ENCODE measurements at regions not wholly inside any gene's neighbourhood (a gene's known extent, or its start where the extent isn't known, plus 50 kb on each side); places are given as distances from the start of the nearest gene placed in this dataset.

DNA sequence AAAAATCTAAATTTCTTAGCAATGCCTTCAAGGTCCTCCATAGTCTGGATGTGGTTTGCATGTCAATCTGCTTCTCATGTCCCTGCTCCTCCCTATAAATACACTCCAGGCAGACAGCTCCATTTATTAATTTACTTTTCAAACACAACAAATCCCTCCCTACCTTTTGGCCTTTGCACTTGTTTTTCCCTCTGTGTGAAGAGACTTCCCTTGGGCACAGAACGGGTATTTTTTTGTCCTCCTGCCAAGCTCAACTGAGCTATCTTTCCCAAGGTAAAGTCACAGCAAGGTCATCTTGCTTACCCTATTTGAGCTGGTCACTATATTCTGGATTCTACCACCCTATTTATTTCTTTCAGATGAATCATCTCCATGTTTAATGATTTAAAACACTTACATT is 159.6 kb upstream of the ANKH start:
- Histone ChIP-seq H3K9me3 (ENCODE audit: low read depth, low read length, poor library complexity, severe bottlenecking) (no peaks in the 10 kb centered on the region), H3K27ac (ENCODE audit: low read depth, low read length, poor library complexity, severe bottlenecking) (no peak overlapping the region), H3K36me3 (ENCODE audit: insufficient read depth, low read length, poor library complexity, severe bottlenecking) (no peaks in the 10 kb centered on the region), H3K4me3 (ENCODE audit: low read depth, low read length, poor library complexity, severe bottlenecking) (no peak overlapping the region), H3K4me1 (ENCODE audit: insufficient read depth, low read length, poor library complexity, severe bottlenecking) (no peaks in the 10 kb centered on the region), H3K27me3 (replicated peaks; ENCODE audit: insufficient read depth, low read depth, low read length, poor library complexity) (no peaks in the 10 kb centered on the region)
- TF ChIP-seq, protein P1, sequence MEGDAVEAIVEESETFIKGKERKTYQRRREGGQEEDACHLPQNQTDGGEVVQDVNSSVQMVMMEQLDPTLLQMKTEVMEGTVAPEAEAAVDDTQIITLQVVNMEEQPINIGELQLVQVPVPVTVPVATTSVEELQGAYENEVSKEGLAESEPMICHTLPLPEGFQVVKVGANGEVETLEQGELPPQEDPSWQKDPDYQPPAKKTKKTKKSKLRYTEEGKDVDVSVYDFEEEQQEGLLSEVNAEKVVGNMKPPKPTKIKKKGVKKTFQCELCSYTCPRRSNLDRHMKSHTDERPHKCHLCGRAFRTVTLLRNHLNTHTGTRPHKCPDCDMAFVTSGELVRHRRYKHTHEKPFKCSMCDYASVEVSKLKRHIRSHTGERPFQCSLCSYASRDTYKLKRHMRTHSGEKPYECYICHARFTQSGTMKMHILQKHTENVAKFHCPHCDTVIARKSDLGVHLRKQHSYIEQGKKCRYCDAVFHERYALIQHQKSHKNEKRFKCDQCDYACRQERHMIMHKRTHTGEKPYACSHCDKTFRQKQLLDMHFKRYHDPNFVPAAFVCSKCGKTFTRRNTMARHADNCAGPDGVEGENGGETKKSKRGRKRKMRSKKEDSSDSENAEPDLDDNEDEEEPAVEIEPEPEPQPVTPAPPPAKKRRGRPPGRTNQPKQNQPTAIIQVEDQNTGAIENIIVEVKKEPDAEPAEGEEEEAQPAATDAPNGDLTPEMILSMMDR (conservative IDR thresholded peaks at IDR 0.05; ENCODE audit: low read depth, low read length): no peak
- no peak for TF ChIP-seq EZH2 (IDR thresholded peaks at IDR 0.05; ENCODE audit: borderline replicate concordance, low read depth, low read length, poor library complexity, severe bottlenecking)
- CTCF ChIA-PET: no interaction called here
- intact Hi-C loops (cut with micrococcal nuclease; ENCODE audit: unreplicated experiment): no loop called here
- POLR2A ChIA-PET (ENCODE audit: low non-redundant PET): no interaction called here
- no peak for DNase-seq (ENCODE audit: low spot score)
- no TSS peak for BruUV-seq (replicated peaks)

DNA sequence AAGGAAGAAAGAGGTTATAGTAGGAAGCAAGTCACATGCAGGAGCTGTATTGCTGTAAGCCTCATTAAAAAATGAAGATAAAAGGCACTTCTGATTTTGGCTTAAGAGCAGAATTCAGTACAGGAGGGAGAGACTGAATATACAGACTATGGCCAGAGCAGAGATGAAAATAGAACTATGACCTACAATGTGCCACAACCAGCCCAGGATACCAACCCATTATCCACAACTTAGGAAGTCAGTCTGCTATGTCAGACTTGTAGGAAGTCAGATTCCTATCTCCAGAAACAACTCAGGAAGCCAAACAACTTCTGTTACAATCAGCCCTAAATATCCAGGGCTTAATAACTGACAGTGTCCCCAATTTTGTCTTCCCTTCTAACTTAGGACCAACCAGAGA is 156.2 kb upstream of the ANKH start:
- H3K4me1 ChIP-seq (ENCODE audit: insufficient read depth, low read length, poor library complexity, severe bottlenecking): no peaks in the 10 kb centered on the region
- H3K9me3 ChIP-seq (ENCODE audit: low read depth, low read length, poor library complexity, severe bottlenecking): no peaks in the 10 kb centered on the region
- no peak overlapping the region for H3K4me3 ChIP-seq (ENCODE audit: low read depth, low read length, poor library complexity, severe bottlenecking)
- H3K36me3 ChIP-seq (ENCODE audit: insufficient read depth, low read length, poor library complexity, severe bottlenecking): no peaks in the 10 kb centered on the region
- BruUV-seq (replicated peaks): no TSS peak
- POLR2A ChIA-PET (ENCODE audit: low non-redundant PET): no interaction called here
- H3K27ac ChIP-seq (ENCODE audit: low read depth, low read length, poor library complexity, severe bottlenecking): no peak overlapping the region
- no peak for DNase-seq (ENCODE audit: low spot score)
- intact Hi-C loops (cut with micrococcal nuclease; ENCODE audit: unreplicated experiment): no loop called here
- no peaks in the 10 kb centered on the region for H3K27me3 ChIP-seq (replicated peaks; ENCODE audit: insufficient read depth, low read depth, low read length, poor library complexity)
- no peak for TF ChIP-seq EZH2 (IDR thresholded peaks at IDR 0.05; ENCODE audit: borderline replicate concordance, low read depth, low read length, poor library complexity, severe bottlenecking)
- TF ChIP-seq, protein P1 (conservative IDR thresholded peaks at IDR 0.05; ENCODE audit: low read depth, low read length): no peak
- CTCF ChIA-PET: no interaction called here

DNA sequence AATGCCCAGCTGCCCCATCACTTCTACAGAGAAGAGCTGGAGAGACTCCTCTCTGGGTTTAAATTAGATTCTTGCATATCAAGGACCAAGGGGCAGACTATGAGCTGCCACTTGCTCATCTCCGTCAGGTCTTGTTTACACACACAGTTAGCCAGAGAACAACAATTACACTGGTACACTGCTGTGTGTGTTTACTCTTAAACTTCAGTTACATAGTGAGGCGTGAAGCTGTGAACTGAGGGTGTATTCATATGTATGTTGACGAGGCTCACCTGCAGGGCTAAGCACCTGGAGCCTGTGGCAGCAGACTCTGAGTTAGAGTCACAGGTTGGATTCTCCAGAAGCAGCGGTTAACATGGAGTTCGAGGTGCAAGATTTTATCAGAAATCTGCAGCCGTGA is 155.4 kb upstream of the ANKH start:
- no TSS peak for BruUV-seq (replicated peaks)
- ChIA-PET CTCF (no interaction called here), POLR2A (ENCODE audit: low non-redundant PET) (no interaction called here)
- Histone ChIP-seq H3K27me3 (replicated peaks; ENCODE audit: insufficient read depth, low read depth, low read length, poor library complexity) (no peaks in the 10 kb centered on the region), H3K4me3 (ENCODE audit: low read depth, low read length, poor library complexity, severe bottlenecking) (no peak overlapping the region), H3K27ac (ENCODE audit: low read depth, low read length, poor library complexity, severe bottlenecking) (no peak overlapping the region), H3K9me3 (ENCODE audit: low read depth, low read length, poor library complexity, severe bottlenecking) (no peaks in the 10 kb centered on the region), H3K4me1 (ENCODE audit: insufficient read depth, low read length, poor library complexity, severe bottlenecking) (no peaks in the 10 kb centered on the region), H3K36me3 (ENCODE audit: insufficient read depth, low read length, poor library complexity, severe bottlenecking) (no peaks in the 10 kb centered on the region)
- DNase-seq (ENCODE audit: low spot score): no peak
- TF ChIP-seq, protein P1 (conservative IDR thresholded peaks at IDR 0.05; ENCODE audit: low read depth, low read length): no peak
- no peak for TF ChIP-seq EZH2 (IDR thresholded peaks at IDR 0.05; ENCODE audit: borderline replicate concordance, low read depth, low read length, poor library complexity, severe bottlenecking)
- intact Hi-C loops (cut with micrococcal nuclease; ENCODE audit: unreplicated experiment): no loop called here
